NCI-H345 treated with DMSO at 0.1 percent for 48 hours (cell line): ENCODE measurements at regions not wholly inside any gene's neighbourhood (a gene's known extent, or its start where the extent isn't known, plus 50 kb on each side); places are given as distances from the start of the nearest gene placed in this dataset.
A peak's percentile ranks its signal among the peaks of the same experiment; 100 is the strongest.

Experiments used
- DNase-seq: peaks from one replicate; lab custom pipeline; 2025; ENCODE audit not compliant: unreplicated experiment; lab: John Stamatoyannopoulos, UW

- no peak for DNase-seq
These were observed 52.2 kb upstream of the SPACA1 start for GRCh38 chr6:87995461-87995860.

GRCh38 chr6:87993356-87993755 lies 54.3 kb upstream of the SPACA1 start:
- DNase-seq, result no peak

- no peak for DNase-seq
These were observed 56.8 kb upstream of the SPACA1 start for GRCh38 chr6:87990871-87991270.

GRCh38 chr6:87982134-87982533 lies 65.5 kb upstream of the SPACA1 start:
- no peak for DNase-seq

GRCh38 chr6:87979737-87980136 lies 67.9 kb upstream of the SPACA1 start:
- no peak for DNase-seq

GRCh38 chr6:87976616-87977015 lies 71.0 kb upstream of the SPACA1 start:
- DNase-seq, result no peak

- no peak for DNase-seq
These were observed 72.1 kb upstream of the SPACA1 start for GRCh38 chr6:87975561-87975960.

- no peak for DNase-seq
These were observed 75.4 kb upstream of the SPACA1 start for GRCh38 chr6:87972279-87972678.

- DNase-seq, result no peak
These were observed 75.9 kb upstream of the SPACA1 start for GRCh38 chr6:87971605-87972262.

GRCh38 chr6:87968435-87969278 lies 79.0 kb upstream of the SPACA1 start:
- peak; percentile 68 for DNase-seq

- no peak for DNase-seq
These were observed 81.8 kb upstream of the SPACA1 start for GRCh38 chr6:87965806-87966205.

- no peak for DNase-seq
These were observed 88.6 kb upstream of the SPACA1 start for GRCh38 chr6:87959083-87959482.

GRCh38 chr6:87951751-87952150 lies 95.9 kb upstream of the SPACA1 start:
- no peak for DNase-seq

GRCh38 chr6:87950614-87951013 lies 97.0 kb upstream of the SPACA1 start:
- no peak for DNase-seq

GRCh38 chr6:87949194-87949593 lies 98.4 kb upstream of the SPACA1 start:
- DNase-seq, result no peak

- no peak for DNase-seq
These were observed 101.0 kb upstream of the SPACA1 start for GRCh38 chr6:87946669-87947068.

GRCh38 chr6:87945966-87946365 lies 101.7 kb upstream of the SPACA1 start:
- DNase-seq, result no peak

GRCh38 chr6:87945181-87945580 lies 102.5 kb upstream of the SPACA1 start:
- no peak for DNase-seq

GRCh38 chr6:87944541-87944954 lies 103.1 kb upstream of the SPACA1 start:
- DNase-seq, result no peak

GRCh38 chr6:87943191-87943590 lies 104.5 kb upstream of the SPACA1 start:
- no peak for DNase-seq

GRCh38 chr6:87941556-87942358 lies 105.9 kb upstream of the SPACA1 start:
- DNase-seq, result no peak

GRCh38 chr6:87939776-87940175 lies 107.9 kb upstream of the SPACA1 start:
- no peak for DNase-seq
